ENCODE measurements at regions not wholly inside any gene's neighbourhood (a gene's known extent, or its start where the extent isn't known, plus 50 kb on each side); places are given as distances from the start of the nearest gene placed in this dataset.

DNA sequence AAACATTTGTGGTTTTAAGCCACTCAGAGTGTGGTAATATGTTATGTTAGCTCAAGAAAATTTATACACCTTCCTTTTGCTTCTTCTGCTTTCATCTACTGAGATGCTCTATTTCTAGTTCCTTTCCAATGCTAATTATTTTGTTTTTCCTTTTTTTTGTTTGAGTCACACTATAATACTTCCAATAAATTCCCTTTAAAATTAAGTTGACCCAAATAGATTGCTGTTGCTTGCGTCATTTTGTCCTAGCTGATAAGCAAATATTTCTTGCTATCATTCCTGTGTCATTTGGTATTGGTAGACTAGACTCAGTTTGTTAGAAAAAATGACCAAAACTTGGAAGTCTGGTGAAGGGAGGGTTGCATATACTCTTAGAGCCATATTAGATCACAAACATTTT lies 437.0 kb upstream of the CNTN6 start:
- TF ChIP-seq POLR2A (IDR thresholded peaks at IDR 0.05) = no peak
- TF ChIP-seq, protein P1, sequence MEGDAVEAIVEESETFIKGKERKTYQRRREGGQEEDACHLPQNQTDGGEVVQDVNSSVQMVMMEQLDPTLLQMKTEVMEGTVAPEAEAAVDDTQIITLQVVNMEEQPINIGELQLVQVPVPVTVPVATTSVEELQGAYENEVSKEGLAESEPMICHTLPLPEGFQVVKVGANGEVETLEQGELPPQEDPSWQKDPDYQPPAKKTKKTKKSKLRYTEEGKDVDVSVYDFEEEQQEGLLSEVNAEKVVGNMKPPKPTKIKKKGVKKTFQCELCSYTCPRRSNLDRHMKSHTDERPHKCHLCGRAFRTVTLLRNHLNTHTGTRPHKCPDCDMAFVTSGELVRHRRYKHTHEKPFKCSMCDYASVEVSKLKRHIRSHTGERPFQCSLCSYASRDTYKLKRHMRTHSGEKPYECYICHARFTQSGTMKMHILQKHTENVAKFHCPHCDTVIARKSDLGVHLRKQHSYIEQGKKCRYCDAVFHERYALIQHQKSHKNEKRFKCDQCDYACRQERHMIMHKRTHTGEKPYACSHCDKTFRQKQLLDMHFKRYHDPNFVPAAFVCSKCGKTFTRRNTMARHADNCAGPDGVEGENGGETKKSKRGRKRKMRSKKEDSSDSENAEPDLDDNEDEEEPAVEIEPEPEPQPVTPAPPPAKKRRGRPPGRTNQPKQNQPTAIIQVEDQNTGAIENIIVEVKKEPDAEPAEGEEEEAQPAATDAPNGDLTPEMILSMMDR (IDR thresholded peaks at IDR 0.05) = no peak

All from gastroesophageal sphincter (tissue), 3 donors.